ENCODE measurements at regions not wholly inside any gene's neighbourhood (a gene's known extent, or its start where the extent isn't known, plus 50 kb on each side); places are given as distances from the start of the nearest gene placed in this dataset.

- no peak for DNase-seq (ENCODE audit: low read depth)
- in situ Hi-C loops (cut with HindIII; ENCODE audit: low pct_unique_long_range_greater_than_20kb, low sequenced_read_pairs), result no loop called here
Measured at GRCh38 chr6:19142275-19142674, 694.9 kb upstream of the ID4 start.

GRCh38 chr6:19150307-19150706, 686.9 kb upstream of the ID4 start:
- in situ Hi-C loops (cut with HindIII; ENCODE audit: low pct_unique_long_range_greater_than_20kb, low sequenced_read_pairs), result no loop called here
- DNase-seq (ENCODE audit: low read depth), result no peak

GRCh38 chr6:19153270-19153980, 683.7 kb upstream of the ID4 start:
- DNase-seq (ENCODE audit: low read depth), result no peak
- in situ Hi-C loops (cut with HindIII; ENCODE audit: low pct_unique_long_range_greater_than_20kb, low sequenced_read_pairs), result no loop called here

GRCh38 chr6:19153981-19154295, 683.2 kb upstream of the ID4 start:
- DNase-seq (ENCODE audit: low read depth), result no peak
- in situ Hi-C loops (cut with HindIII; ENCODE audit: low pct_unique_long_range_greater_than_20kb, low sequenced_read_pairs), result no loop called here

- in situ Hi-C loops (cut with HindIII; ENCODE audit: low pct_unique_long_range_greater_than_20kb, low sequenced_read_pairs), result no loop called here
- no peak for DNase-seq (ENCODE audit: low read depth)
Measured at GRCh38 chr6:19156443-19156842, 680.7 kb upstream of the ID4 start.

GRCh38 chr6:19157486-19157885, 679.7 kb upstream of the ID4 start:
- in situ Hi-C loops (cut with HindIII; ENCODE audit: low pct_unique_long_range_greater_than_20kb, low sequenced_read_pairs), result no loop called here
- DNase-seq (ENCODE audit: low read depth), result no peak

- DNase-seq (ENCODE audit: low read depth), result no peak
- in situ Hi-C loops (cut with HindIII; ENCODE audit: low pct_unique_long_range_greater_than_20kb, low sequenced_read_pairs), result no loop called here
Measured at GRCh38 chr6:19158586-19158985, 678.6 kb upstream of the ID4 start.

GRCh38 chr6:19159089-19159488, 678.1 kb upstream of the ID4 start:
- DNase-seq (ENCODE audit: low read depth), result no peak
- in situ Hi-C loops (cut with HindIII; ENCODE audit: low pct_unique_long_range_greater_than_20kb, low sequenced_read_pairs), result no loop called here

GRCh38 chr6:19159561-19159960, 677.6 kb upstream of the ID4 start:
- in situ Hi-C loops (cut with HindIII; ENCODE audit: low pct_unique_long_range_greater_than_20kb, low sequenced_read_pairs), result no loop called here
- DNase-seq (ENCODE audit: low read depth), result no peak

GRCh38 chr6:19160081-19160730, 677.0 kb upstream of the ID4 start:
- in situ Hi-C loops (cut with HindIII; ENCODE audit: low pct_unique_long_range_greater_than_20kb, low sequenced_read_pairs), result no loop called here
- no peak for DNase-seq (ENCODE audit: low read depth)

GRCh38 chr6:19167251-19167650, 669.9 kb upstream of the ID4 start:
- in situ Hi-C loops (cut with HindIII; ENCODE audit: low pct_unique_long_range_greater_than_20kb, low sequenced_read_pairs), result no loop called here
- no peak for DNase-seq (ENCODE audit: low read depth)

- no peak for DNase-seq (ENCODE audit: low read depth)
- in situ Hi-C loops (cut with HindIII; ENCODE audit: low pct_unique_long_range_greater_than_20kb, low sequenced_read_pairs), result no loop called here
Measured at GRCh38 chr6:19169366-19169765, 667.8 kb upstream of the ID4 start.

GRCh38 chr6:19175023-19175422, 662.1 kb upstream of the ID4 start:
- no peak for DNase-seq (ENCODE audit: low read depth)
- in situ Hi-C loops (cut with HindIII; ENCODE audit: low pct_unique_long_range_greater_than_20kb, low sequenced_read_pairs), result no loop called here

- in situ Hi-C loops (cut with HindIII; ENCODE audit: low pct_unique_long_range_greater_than_20kb, low sequenced_read_pairs), result no loop called here
- DNase-seq (ENCODE audit: low read depth), result no peak
Measured at GRCh38 chr6:19180348-19181072, 656.7 kb upstream of the ID4 start.

- DNase-seq (ENCODE audit: low read depth), result no peak
- in situ Hi-C loops (cut with HindIII; ENCODE audit: low pct_unique_long_range_greater_than_20kb, low sequenced_read_pairs), result no loop called here
Measured at GRCh38 chr6:19181211-19181610, 656.0 kb upstream of the ID4 start.

GRCh38 chr6:19193624-19194023, 643.5 kb upstream of the ID4 start:
- in situ Hi-C loops (cut with HindIII; ENCODE audit: low pct_unique_long_range_greater_than_20kb, low sequenced_read_pairs), result no loop called here
- no peak for DNase-seq (ENCODE audit: low read depth)

GRCh38 chr6:19204445-19204844, 632.7 kb upstream of the ID4 start:
- no peak for DNase-seq (ENCODE audit: low read depth)
- in situ Hi-C loops (cut with HindIII; ENCODE audit: low pct_unique_long_range_greater_than_20kb, low sequenced_read_pairs), result no loop called here

- in situ Hi-C loops (cut with HindIII; ENCODE audit: low pct_unique_long_range_greater_than_20kb, low sequenced_read_pairs), result no loop called here
Measured at GRCh38 chr6:19205076-19205475, 632.1 kb upstream of the ID4 start.

GRCh38 chr6:19209202-19209601, 628.0 kb upstream of the ID4 start:
- in situ Hi-C loops (cut with HindIII; ENCODE audit: low pct_unique_long_range_greater_than_20kb, low sequenced_read_pairs), result no loop called here
- DNase-seq (ENCODE audit: low read depth), result no peak

More at GRCh38 chr6:19205076-19205475, 632.1 kb upstream of the ID4 start:
- no peak for DNase-seq (ENCODE audit: low read depth)

Data from Caki2 (cell line).